Loucy (cell line): ENCODE measurements at regions not wholly inside any gene's neighbourhood (a gene's known extent, or its start where the extent isn't known, plus 50 kb on each side); places are given as distances from the start of the nearest gene placed in this dataset.

ENCODE experiments used
- EZH2phosphoT487 ChIP-seq: fragments of 200-600 bp; IDR thresholded peaks from 2 replicates; pipeline ENCODE4 v1.6.1; 2018; ENCODE audit warnings: antibody characterized with exemption, mild to moderate bottlenecking, moderate library complexity, borderline replicate concordance
- TF ChIP-seq, protein P1 (sequence below): fragments of 200-600 bp; sonication (generic); conservative IDR thresholded peaks from 2 replicates; pipeline ENCODE4 v1.5.1; 2014; ENCODE audit warnings: mild to moderate bottlenecking, antibody characterized with exemption, low read length

GRCh38 chr2:128439791-128440665 lies 121.4 kb upstream of the HS6ST1 start:
- TF ChIP-seq, protein P1, sequence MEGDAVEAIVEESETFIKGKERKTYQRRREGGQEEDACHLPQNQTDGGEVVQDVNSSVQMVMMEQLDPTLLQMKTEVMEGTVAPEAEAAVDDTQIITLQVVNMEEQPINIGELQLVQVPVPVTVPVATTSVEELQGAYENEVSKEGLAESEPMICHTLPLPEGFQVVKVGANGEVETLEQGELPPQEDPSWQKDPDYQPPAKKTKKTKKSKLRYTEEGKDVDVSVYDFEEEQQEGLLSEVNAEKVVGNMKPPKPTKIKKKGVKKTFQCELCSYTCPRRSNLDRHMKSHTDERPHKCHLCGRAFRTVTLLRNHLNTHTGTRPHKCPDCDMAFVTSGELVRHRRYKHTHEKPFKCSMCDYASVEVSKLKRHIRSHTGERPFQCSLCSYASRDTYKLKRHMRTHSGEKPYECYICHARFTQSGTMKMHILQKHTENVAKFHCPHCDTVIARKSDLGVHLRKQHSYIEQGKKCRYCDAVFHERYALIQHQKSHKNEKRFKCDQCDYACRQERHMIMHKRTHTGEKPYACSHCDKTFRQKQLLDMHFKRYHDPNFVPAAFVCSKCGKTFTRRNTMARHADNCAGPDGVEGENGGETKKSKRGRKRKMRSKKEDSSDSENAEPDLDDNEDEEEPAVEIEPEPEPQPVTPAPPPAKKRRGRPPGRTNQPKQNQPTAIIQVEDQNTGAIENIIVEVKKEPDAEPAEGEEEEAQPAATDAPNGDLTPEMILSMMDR = no peak
- no peak for TF ChIP-seq EZH2phosphoT487
